T-helper 1 cell (primary cell): ENCODE measurements at regions not wholly inside any gene's neighbourhood (a gene's known extent, or its start where the extent isn't known, plus 50 kb on each side); places are given as distances from the start of the nearest gene placed in this dataset.

ENCODE experiments used
- DNase-seq, 5 donors: peaks; one replicate each; pipeline ENCODE4 v3.0.0-alpha.2; 2012 to 2020

DNA sequence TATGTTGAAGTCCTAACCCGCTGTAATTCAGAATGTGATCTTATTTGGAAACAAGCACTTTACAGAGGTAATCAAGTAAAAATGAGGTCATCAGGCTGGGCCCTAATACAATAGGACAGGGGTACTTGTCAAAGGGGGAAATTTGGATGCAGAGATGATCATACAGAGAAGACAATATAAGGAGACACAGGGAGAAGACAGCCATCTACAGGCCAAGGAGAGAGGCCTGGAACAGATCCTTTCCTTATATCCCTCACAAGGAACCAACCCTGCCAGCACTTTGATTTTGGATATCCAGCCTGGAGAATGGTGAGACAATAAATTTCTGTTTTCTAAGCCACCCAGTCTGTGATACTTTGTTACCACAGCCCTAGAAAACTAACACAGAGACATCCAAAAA lies 104.3 kb downstream of the METTL4 start:
- DNase-seq, result no peak

DNA sequence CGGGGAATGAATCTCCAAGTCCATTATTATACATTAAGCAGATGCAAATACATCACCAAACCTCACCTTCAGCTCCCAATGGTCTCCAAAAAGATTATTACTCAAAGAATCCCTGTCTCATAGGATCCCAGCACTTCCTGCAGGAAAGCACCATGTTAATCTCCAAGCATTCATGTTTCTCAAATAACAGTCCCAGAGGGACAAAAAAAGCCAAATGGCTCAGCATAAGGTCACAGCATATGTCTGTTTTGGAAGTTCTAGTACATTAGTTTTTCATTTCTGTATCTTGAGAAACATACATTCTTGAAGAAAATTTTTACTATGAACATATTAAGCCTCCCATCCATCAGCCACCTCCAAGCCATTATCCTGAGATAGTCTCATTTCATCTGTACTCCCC lies 103.3 kb downstream of the METTL4 start:
- DNase-seq, result no peak

DNA sequence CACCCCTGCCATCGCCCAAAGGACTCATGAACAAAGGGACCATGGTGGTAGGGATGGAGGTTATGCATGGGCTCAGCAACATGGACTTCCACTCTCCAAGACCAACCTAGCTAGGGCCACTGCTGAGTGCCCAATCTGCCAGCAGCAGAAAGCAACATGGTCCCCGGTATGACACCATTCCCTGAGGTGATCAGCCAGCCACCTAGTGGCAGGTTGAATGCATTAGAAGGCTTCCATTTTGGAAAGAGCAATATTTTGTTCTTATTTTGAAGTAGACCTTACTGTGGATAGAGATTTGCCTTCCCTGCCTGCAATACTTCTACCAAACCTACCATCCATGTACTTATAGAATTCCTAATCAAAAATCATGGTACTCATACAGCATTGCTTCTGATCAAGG lies 99.8 kb downstream of the METTL4 start:
- no peak for DNase-seq

- DNase-seq, result no peak
These were observed 92.6 kb downstream of the METTL4 start for GRCh38 chr18:2478662-2479061.

DNA sequence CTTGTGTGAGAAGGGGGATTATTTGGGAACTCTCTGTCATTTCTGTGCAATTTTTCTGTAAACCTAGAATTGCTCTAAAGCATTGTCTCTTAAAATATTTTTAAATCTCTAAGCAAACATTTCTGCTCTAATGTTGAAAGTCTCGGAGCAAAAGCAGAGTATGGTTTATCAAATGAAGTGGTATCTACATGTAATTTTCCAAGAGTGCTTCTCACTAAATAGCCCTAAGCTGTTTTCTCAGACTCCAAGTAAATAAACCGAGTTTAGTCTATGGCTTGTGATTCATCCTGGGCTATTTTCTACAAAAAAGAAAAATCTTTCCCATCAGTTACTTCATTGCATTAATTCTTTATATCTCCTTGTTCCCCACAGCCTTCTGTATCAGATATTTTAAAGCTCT lies 90.8 kb downstream of the METTL4 start:
- DNase-seq, result no peak

DNA sequence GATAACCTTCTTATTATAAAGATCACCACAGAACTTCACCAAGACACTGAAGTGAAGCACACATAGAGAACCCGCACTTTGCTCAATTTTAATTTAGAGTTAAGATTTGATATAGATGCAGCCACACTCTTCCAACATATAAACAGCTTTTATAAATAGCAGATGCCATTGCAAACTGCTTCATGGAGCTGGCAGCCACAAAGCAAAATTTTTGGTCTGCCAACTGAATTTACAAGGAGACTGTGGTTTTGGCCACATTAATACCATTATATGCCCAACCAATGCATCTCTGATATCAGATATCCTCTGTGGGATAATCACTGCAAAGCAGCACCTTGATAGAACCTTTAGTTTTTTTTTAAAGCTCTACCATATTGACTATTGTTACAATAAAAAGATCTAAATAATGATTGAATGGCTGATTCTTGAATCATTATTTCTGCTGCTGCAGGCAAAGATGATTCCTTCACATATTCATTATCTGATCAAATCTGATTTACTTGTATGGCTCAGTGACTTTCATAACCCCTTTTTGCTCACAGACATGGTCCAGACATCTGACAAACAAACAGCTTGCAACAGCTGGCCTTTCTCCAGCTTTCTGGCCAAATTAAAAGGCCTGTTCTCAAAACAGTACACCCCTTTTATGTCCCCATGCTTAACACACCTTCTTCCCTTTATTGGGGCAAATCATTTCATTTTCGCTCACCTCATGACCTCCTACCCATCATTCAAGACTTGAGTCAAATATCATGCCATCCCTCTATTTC lies 88.4 kb downstream of the METTL4 start:
- DNase-seq, result no peak

GRCh38 chr18:2485983-2486382 lies 85.3 kb downstream of the METTL4 start:
- DNase-seq, result no peak

- no peak for DNase-seq
These were observed 84.9 kb downstream of the METTL4 start for GRCh38 chr18:2486426-2486825.
